Trophoblast cell (in vitro differentiated cells and primary cell): ENCODE measurements at regions not wholly inside any gene's neighbourhood (a gene's known extent, or its start where the extent isn't known, plus 50 kb on each side); places are given as distances from the start of the nearest gene placed in this dataset.

Source experiments
- DNase-seq, 2 donors: peaks; one replicate each; pipeline ENCODE4 v3.0.0-alpha.2; 2016
- H2AFZ ChIP-seq: 2 replicates; pipeline ENCODE4 v1.6.1; 2013; ENCODE audit warnings: low read length, moderate library complexity, mild to moderate bottlenecking; ENCODE audit not compliant: insufficient read depth, poor library complexity
- H2AK5ac ChIP-seq: 2 replicates; pipeline ENCODE4 v1.6.1; 2013; ENCODE audit warnings: mild to moderate bottlenecking, low read length
- H2BK120ac ChIP-seq: 2 replicates; pipeline ENCODE4 v1.6.1; 2013; ENCODE audit warnings: low read length, mild to moderate bottlenecking, moderate library complexity; ENCODE audit not compliant: insufficient read depth, poor library complexity
- H2BK12ac ChIP-seq: 2 replicates; pipeline ENCODE4 v1.6.1; 2013; ENCODE audit warnings: mild to moderate bottlenecking, low read length, moderate library complexity
- H2BK5ac ChIP-seq: 2 replicates; pipeline ENCODE4 v1.6.1; 2013; ENCODE audit warnings: low read length, low read depth, moderate library complexity, mild to moderate bottlenecking; ENCODE audit not compliant: poor library complexity
- H3K14ac ChIP-seq: 2 replicates; pipeline ENCODE4 v1.6.1; 2013; ENCODE audit warnings: mild to moderate bottlenecking, low read length
- H3K18ac ChIP-seq: 2 replicates; pipeline ENCODE4 v1.6.1; 2013; ENCODE audit warnings: mild to moderate bottlenecking, low read length
- H3K23ac ChIP-seq: 2 replicates; pipeline ENCODE4 v1.6.1; 2013; ENCODE audit warnings: low read length
- H3K27ac ChIP-seq: 2 replicates; pipeline ENCODE4 v1.5.1; 2013; ENCODE audit warnings: low read depth, mild to moderate bottlenecking, inconsistent platforms, low read length, moderate library complexity
- H3K27me3 ChIP-seq: 2 replicates; pipeline ENCODE4 v1.6.1; 2013; ENCODE audit warnings: inconsistent platforms, mild to moderate bottlenecking, low read length, moderate library complexity; ENCODE audit not compliant: insufficient read depth
- H3K36me3 ChIP-seq, 2 experiments: 1 replicate in 1 of 2; 2 replicates in 1 of 2; pipeline ENCODE4 v1.6.1; 2013; ENCODE audit warnings: low read length in 2 of 2, mild to moderate bottlenecking in 2 of 2, moderate library complexity in 1 of 2; ENCODE audit not compliant: insufficient read depth in 2 of 2, control insufficient read depth in 1 of 2
- H3K4ac ChIP-seq: 2 replicates; pipeline ENCODE4 v1.6.1; 2013; ENCODE audit warnings: low read depth, mild to moderate bottlenecking, low read length, moderate library complexity
- H3K4me1 ChIP-seq, 2 experiments: 1 replicate in 1 of 2; 2 replicates in 1 of 2; pipeline ENCODE4 v1.6.1; 2013; ENCODE audit warnings: low read length in 2 of 2, mild to moderate bottlenecking in 2 of 2, moderate library complexity in 1 of 2; ENCODE audit not compliant: insufficient read depth in 2 of 2, control insufficient read depth in 1 of 2
- H3K4me2 ChIP-seq: 2 replicates; pipeline ENCODE4 v1.6.1; 2013; ENCODE audit warnings: inconsistent platforms, mild to moderate bottlenecking, low read length, moderate library complexity
- H3K4me3 ChIP-seq: 2 replicates; pipeline ENCODE4 v1.5.1; 2013; ENCODE audit warnings: mild to moderate bottlenecking, low read depth, low read length, inconsistent platforms
- H3K79me1 ChIP-seq: one replicate; pipeline ENCODE4 v1.6.1; 2013; ENCODE audit warnings: low read length
- H3K79me2 ChIP-seq: 2 replicates; pipeline ENCODE4 v1.6.1; 2013; ENCODE audit warnings: low read length, mild to moderate bottlenecking; ENCODE audit not compliant: control insufficient read depth, insufficient read depth, poor library complexity
- H3K9ac ChIP-seq: 2 replicates; pipeline ENCODE4 v1.6.1; 2013; ENCODE audit warnings: mild to moderate bottlenecking, low read length
- H3K9me3 ChIP-seq: 2 replicates; pipeline ENCODE4 v1.6.1; 2013; ENCODE audit warnings: low read depth, mild to moderate bottlenecking, control low read depth, inconsistent platforms, low read length; ENCODE audit not compliant: insufficient read depth
- H4K12ac ChIP-seq: 2 replicates; pipeline ENCODE4 v1.6.1; 2013; ENCODE audit warnings: low read depth, mild to moderate bottlenecking, low read length, moderate library complexity
- H4K8ac ChIP-seq: 2 replicates; pipeline ENCODE4 v1.6.1; 2013; ENCODE audit warnings: low read depth, mild to moderate bottlenecking, low read length, moderate library complexity
- H4K91ac ChIP-seq: one replicate; pipeline ENCODE4 v1.6.1; 2013; ENCODE audit warnings: low read depth, mild to moderate bottlenecking, low read length, moderate library complexity
- WGBS: extraction: QIAGEN DNeasy Blood & Tissue Kit; methylation state at CpG from one replicate; pipeline ENCODE4 v1.1.7; 2013; ENCODE audit warnings: missing lambda C conversion rate; ENCODE audit not compliant: insufficient read length, insufficient coverage; ENCODE audit errors: extremely low coverage; 5-methylcytosine and 5-hydroxymethylcytosine counted together

GRCh38 chr19:30744741-30745475, 372.7 kb downstream of the ZNF536 start:
- Histone ChIP-seq H3K4ac (no peak overlapping the region), H3K4me1 (no peaks in the 10 kb centered on the region), H2BK12ac (no peak overlapping the region), H3K36me3 (no peaks in the 10 kb centered on the region), H3K4me3 (no peak overlapping the region), H3K27me3 (no peaks in the 10 kb centered on the region), H3K9me3 (peaks cover 4% of the 10 kb centered on the region), H3K27ac (no peak overlapping the region), H3K18ac (no peak overlapping the region), H4K8ac (no peak overlapping the region), H3K79me2 (no peaks in the 10 kb centered on the region), H4K12ac (no peak overlapping the region), H3K23ac (no peak overlapping the region), H3K4me2 (no peak overlapping the region), H2BK120ac (no peak overlapping the region), H3K9ac (no peak overlapping the region), H2AFZ (no peak overlapping the region), H3K79me1 (no peaks in the 10 kb centered on the region), H3K14ac (no peak overlapping the region), H2AK5ac (no peak overlapping the region), H2BK5ac (no peak overlapping the region), H4K91ac (no peak overlapping the region)
- no peak for DNase-seq
- no CpG with 5 or more reads among the region's 9 CpGs for WGBS

GRCh38 chr19:30743702-30744101, 371.5 kb downstream of the ZNF536 start:
- no peak overlapping the region for H3K27ac ChIP-seq
- H3K9me3 ChIP-seq: peaks cover 4% of the 10 kb centered on the region
- H4K91ac ChIP-seq: no peak overlapping the region
- no peak overlapping the region for H3K23ac ChIP-seq
- H2BK120ac ChIP-seq: no peak overlapping the region
- H3K4me3 ChIP-seq: no peak overlapping the region
- H3K4ac ChIP-seq: no peak overlapping the region
- H2AFZ ChIP-seq: no peak overlapping the region
- no peaks in the 10 kb centered on the region for H3K79me2 ChIP-seq
- H3K36me3 ChIP-seq: no peaks in the 10 kb centered on the region
- no peak overlapping the region for H4K12ac ChIP-seq
- no peaks in the 10 kb centered on the region for H3K4me1 ChIP-seq
- no peak overlapping the region for H3K9ac ChIP-seq
- no peaks in the 10 kb centered on the region for H3K27me3 ChIP-seq
- H3K79me1 ChIP-seq: no peaks in the 10 kb centered on the region
- H2BK5ac ChIP-seq: no peak overlapping the region
- H3K18ac ChIP-seq: no peak overlapping the region
- no CpG with 5 or more reads among the region's 5 CpGs for WGBS
- H3K14ac ChIP-seq: no peak overlapping the region
- H3K4me2 ChIP-seq: no peak overlapping the region
- DNase-seq: no peak
- H4K8ac ChIP-seq: no peak overlapping the region
- no peak overlapping the region for H2BK12ac ChIP-seq
- no peak overlapping the region for H2AK5ac ChIP-seq

GRCh38 chr19:30743011-30743410, 370.8 kb downstream of the ZNF536 start:
- Histone ChIP-seq H2AK5ac (no peak overlapping the region), H3K4me1 (no peaks in the 10 kb centered on the region), H4K8ac (no peak overlapping the region), H4K91ac (no peak overlapping the region), H3K79me1 (no peaks in the 10 kb centered on the region), H2AFZ (no peak overlapping the region), H3K27ac (no peak overlapping the region), H3K4ac (no peak overlapping the region), H3K14ac (no peak overlapping the region), H3K4me2 (no peak overlapping the region), H3K23ac (no peak overlapping the region), H2BK5ac (no peak overlapping the region), H3K9ac (no peak overlapping the region), H3K4me3 (no peak overlapping the region), H3K79me2 (no peaks in the 10 kb centered on the region), H3K27me3 (no peaks in the 10 kb centered on the region), H3K36me3 (no peaks in the 10 kb centered on the region), H2BK120ac (no peak overlapping the region), H3K18ac (no peak overlapping the region), H2BK12ac (no peak overlapping the region), H4K12ac (no peak overlapping the region), H3K9me3 (peaks cover 4% of the 10 kb centered on the region)
- WGBS: no CpG with 5 or more reads among the region's 10 CpGs
- no peak for DNase-seq

- Histone ChIP-seq H3K4me3 (no peak overlapping the region), H3K9me3 (peaks cover 5% of the 10 kb centered on the region), H2BK120ac (no peak overlapping the region), H3K23ac (no peak overlapping the region), H3K4me2 (no peak overlapping the region), H4K91ac (no peak overlapping the region), H2BK5ac (no peak overlapping the region), H4K8ac (no peak overlapping the region), H3K79me2 (no peaks in the 10 kb centered on the region), H3K79me1 (no peaks in the 10 kb centered on the region), H3K36me3 (no peaks in the 10 kb centered on the region), H3K18ac (no peak overlapping the region), H2AFZ (no peak overlapping the region), H2AK5ac (no peak overlapping the region), H3K27me3 (no peaks in the 10 kb centered on the region), H3K4me1 (no peaks in the 10 kb centered on the region), H3K9ac (no peak overlapping the region), H4K12ac (no peak overlapping the region), H2BK12ac (no peak overlapping the region), H3K14ac (no peak overlapping the region), H3K27ac (no peak overlapping the region), H3K4ac (no peak overlapping the region)
- DNase-seq: no peak
- no CpG with 5 or more reads among the region's 12 CpGs for WGBS
Measured at GRCh38 chr19:30742406-30742938, 370.3 kb downstream of the ZNF536 start.
